ENCODE measurements at regions not wholly inside any gene's neighbourhood (a gene's known extent, or its start where the extent isn't known, plus 50 kb on each side); places are given as distances from the start of the nearest gene placed in this dataset.

DNA sequence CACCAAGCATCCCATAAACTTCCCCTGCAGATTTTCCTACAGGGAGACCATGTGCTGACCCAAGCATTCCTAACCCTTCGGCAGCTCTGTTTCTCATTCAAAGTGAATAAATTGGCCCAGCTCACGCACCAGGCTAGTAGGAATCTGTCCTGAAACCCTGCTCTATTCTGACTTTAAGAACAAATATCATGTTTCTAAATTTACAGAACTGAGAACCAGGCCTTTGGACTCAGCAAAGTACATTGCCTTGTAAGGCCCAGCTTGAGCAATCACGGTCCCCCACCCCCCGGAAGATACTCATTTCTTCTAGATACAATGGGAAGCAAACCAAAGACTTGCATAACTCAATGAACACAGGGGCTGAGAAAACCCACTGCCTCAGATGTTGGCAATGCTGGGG is 160.1 kb upstream of the NFIA start:
- no peak for TF ChIP-seq EZH2 (IDR thresholded peaks at IDR 0.05; ENCODE audit: borderline replicate concordance, low read depth, low read length, poor library complexity, severe bottlenecking)
- no peak for TF ChIP-seq CTCF (conservative IDR thresholded peaks at IDR 0.05; ENCODE audit: low read depth, low read length)
- no peak for DNase-seq (ENCODE audit: low spot score)
- Histone ChIP-seq H3K27ac (ENCODE audit: low read depth, low read length, poor library complexity, severe bottlenecking) (no peak overlapping the region), H3K27me3 (replicated peaks; ENCODE audit: insufficient read depth, low read depth, low read length, poor library complexity) (no peaks in the 10 kb centered on the region), H3K4me3 (ENCODE audit: low read depth, low read length, poor library complexity, severe bottlenecking) (no peak overlapping the region), H3K4me1 (ENCODE audit: insufficient read depth, low read length, poor library complexity, severe bottlenecking) (peaks cover 4% of the 10 kb centered on the region), H3K36me3 (ENCODE audit: insufficient read depth, low read length, poor library complexity, severe bottlenecking) (no peaks in the 10 kb centered on the region), H3K9me3 (ENCODE audit: low read depth, low read length, poor library complexity, severe bottlenecking) (no peaks in the 10 kb centered on the region)
- intact Hi-C loops (cut with micrococcal nuclease; ENCODE audit: unreplicated experiment), result no loop called here
- BruUV-seq (replicated peaks), result no TSS peak
- ChIA-PET CTCF (no interaction called here), POLR2A (ENCODE audit: low non-redundant PET) (no interaction called here)

DNA sequence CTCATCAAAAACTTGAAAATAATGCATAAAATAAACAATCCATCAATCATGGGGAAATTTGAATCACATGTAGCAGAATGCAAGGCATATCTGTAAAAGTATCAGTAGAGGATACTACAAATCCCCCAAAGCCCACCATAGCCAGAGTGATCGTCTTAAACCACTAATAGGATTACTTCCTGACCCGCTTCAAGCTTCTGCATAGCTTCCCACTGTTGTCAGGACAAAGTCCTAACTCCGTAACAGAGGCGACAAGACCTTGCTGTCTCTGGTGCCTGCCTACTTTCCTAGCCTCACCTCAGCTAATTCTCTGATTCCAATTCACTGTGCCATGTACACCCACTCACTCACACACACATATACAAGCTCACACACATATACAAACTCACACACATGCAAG is 161.2 kb upstream of the NFIA start:
- no peaks in the 10 kb centered on the region for H3K9me3 ChIP-seq (ENCODE audit: low read depth, low read length, poor library complexity, severe bottlenecking)
- H3K27me3 ChIP-seq (replicated peaks; ENCODE audit: insufficient read depth, low read depth, low read length, poor library complexity), result no peaks in the 10 kb centered on the region
- H3K27ac ChIP-seq (ENCODE audit: low read depth, low read length, poor library complexity, severe bottlenecking), result no peak overlapping the region
- intact Hi-C loops (cut with micrococcal nuclease; ENCODE audit: unreplicated experiment), result no loop called here
- TF ChIP-seq EZH2 (IDR thresholded peaks at IDR 0.05; ENCODE audit: borderline replicate concordance, low read depth, low read length, poor library complexity, severe bottlenecking) (no peak), CTCF (conservative IDR thresholded peaks at IDR 0.05; ENCODE audit: low read depth, low read length) (no peak)
- ChIA-PET CTCF (no interaction called here), POLR2A (ENCODE audit: low non-redundant PET) (no interaction called here)
- H3K4me3 ChIP-seq (ENCODE audit: low read depth, low read length, poor library complexity, severe bottlenecking), result no peak overlapping the region
- H3K4me1 ChIP-seq (ENCODE audit: insufficient read depth, low read length, poor library complexity, severe bottlenecking), result peaks cover 4% of the 10 kb centered on the region
- no TSS peak for BruUV-seq (replicated peaks)
- H3K36me3 ChIP-seq (ENCODE audit: insufficient read depth, low read length, poor library complexity, severe bottlenecking), result no peaks in the 10 kb centered on the region
- DNase-seq (ENCODE audit: low spot score), result no peak

GRCh38 chr1:60920561-60920960 is 161.8 kb upstream of the NFIA start:
- POLR2A ChIA-PET (ENCODE audit: low non-redundant PET), result no interaction called here
- no TSS peak for BruUV-seq (replicated peaks)
- CTCF ChIA-PET, result interaction anchor here (0.6 kb wide), 2 partner anchors 21 to 851 kb away, joined by 5 to 16 read pairs; no protein-coding TSS in a partner anchor

More at GRCh38 chr1:60920561-60920960, 161.8 kb upstream of the NFIA start:
- Histone ChIP-seq H3K27me3 (replicated peaks; ENCODE audit: insufficient read depth, low read depth, low read length, poor library complexity) (no peaks in the 10 kb centered on the region), H3K4me3 (ENCODE audit: low read depth, low read length, poor library complexity, severe bottlenecking) (no peak overlapping the region), H3K4me1 (ENCODE audit: insufficient read depth, low read length, poor library complexity, severe bottlenecking) (peaks cover 4% of the 10 kb centered on the region), H3K9me3 (ENCODE audit: low read depth, low read length, poor library complexity, severe bottlenecking) (no peaks in the 10 kb centered on the region), H3K36me3 (ENCODE audit: insufficient read depth, low read length, poor library complexity, severe bottlenecking) (no peaks in the 10 kb centered on the region), H3K27ac (ENCODE audit: low read depth, low read length, poor library complexity, severe bottlenecking) (no peak overlapping the region)
- peak; percentile 17 for DNase-seq (ENCODE audit: low spot score)
- intact Hi-C loops (cut with micrococcal nuclease; ENCODE audit: unreplicated experiment), result no loop called here
- TF ChIP-seq CTCF (conservative IDR thresholded peaks at IDR 0.05; ENCODE audit: low read depth, low read length) (no peak), EZH2 (IDR thresholded peaks at IDR 0.05; ENCODE audit: borderline replicate concordance, low read depth, low read length, poor library complexity, severe bottlenecking) (no peak)

Measured in A673 (cell line).